Mesendoderm (in vitro differentiated cells): ENCODE measurements at regions not wholly inside any gene's neighbourhood (a gene's known extent, or its start where the extent isn't known, plus 50 kb on each side); places are given as distances from the start of the nearest gene placed in this dataset. TPM values are rescaled to one million over a fixed set of nuclear protein-coding genes. Genes with fewer than 3 reads are reported as not detected.
A peak's percentile ranks its signal among the peaks of the same experiment; 100 is the strongest.

Experiments used
- DNase-seq: peaks from one replicate; pipeline ENCODE4 v3.0.0; 2013
- H2AK5ac ChIP-seq: 2 replicates; pipeline ENCODE4 v1.6.1; 2013; ENCODE audit warnings: low read length, inconsistent platforms
- H2BK120ac ChIP-seq: 2 replicates; pipeline ENCODE4 v1.6.1; 2013; ENCODE audit warnings: low read depth, mild to moderate bottlenecking, low read length, moderate library complexity, mixed read lengths
- H2BK15ac ChIP-seq: replicated peaks from 2 replicates; pipeline ENCODE4 v1.6.1; 2013; ENCODE audit warnings: low read depth, mild to moderate bottlenecking, moderate library complexity
- H2BK5ac ChIP-seq: 2 replicates; pipeline ENCODE4 v1.6.1; 2013; ENCODE audit warnings: low read length, inconsistent platforms
- H3K18ac ChIP-seq: 2 replicates; pipeline ENCODE4 v1.6.1; 2013; ENCODE audit warnings: mild to moderate bottlenecking, low read length, mixed read lengths
- H3K23ac ChIP-seq: one replicate; pipeline ENCODE4 v1.6.1; 2013; ENCODE audit warnings: low read length
- H3K27ac ChIP-seq: 2 replicates; pipeline ENCODE4 v1.5.1; 2013; ENCODE audit warnings: low read depth, mild to moderate bottlenecking, inconsistent platforms, low read length, moderate library complexity
- H3K27me3 ChIP-seq: 2 replicates; pipeline ENCODE4 v1.6.1; 2013; ENCODE audit warnings: low read length, control low read depth, mild to moderate bottlenecking, inconsistent platforms; ENCODE audit not compliant: insufficient read depth, poor library complexity
- H3K36me3 ChIP-seq: 2 replicates; pipeline ENCODE4 v1.6.1; 2013; ENCODE audit warnings: low read length, inconsistent platforms; ENCODE audit not compliant: control insufficient read depth, insufficient read depth
- H3K4ac ChIP-seq: one replicate; pipeline ENCODE4 v1.6.1; 2013; ENCODE audit warnings: low read depth, mild to moderate bottlenecking, low read length, moderate library complexity
- H3K4me1 ChIP-seq: 2 replicates; pipeline ENCODE4 v1.6.1; 2013; ENCODE audit warnings: low read depth, low read length, inconsistent platforms; ENCODE audit not compliant: control insufficient read depth
- H3K4me2 ChIP-seq: 2 replicates; pipeline ENCODE4 v1.6.1; 2013; ENCODE audit warnings: low read length
- H3K4me3 ChIP-seq: 2 replicates; pipeline ENCODE4 v1.5.1; 2013; ENCODE audit warnings: mild to moderate bottlenecking, low read length
- H3K56ac ChIP-seq: one replicate; pipeline ENCODE4 v1.6.1; 2013; ENCODE audit warnings: low read length
- H3K79me1 ChIP-seq: 2 replicates; pipeline ENCODE4 v1.6.1; 2013; ENCODE audit warnings: low read length, inconsistent platforms
- H3K79me2 ChIP-seq: 2 replicates; pipeline ENCODE4 v1.6.1; 2013; ENCODE audit warnings: mild to moderate bottlenecking, low read length; ENCODE audit not compliant: control insufficient read depth, insufficient read depth
- H3K9ac ChIP-seq: 2 replicates; pipeline ENCODE4 v1.6.1; 2013; ENCODE audit warnings: low read length, inconsistent platforms
- H4K5ac ChIP-seq: one replicate; pipeline ENCODE4 v1.6.1; 2013; ENCODE audit warnings: low read length
- H4K8ac ChIP-seq: one replicate; pipeline ENCODE4 v1.6.1; 2013; ENCODE audit warnings: low read depth, mild to moderate bottlenecking, control low read depth, low read length, moderate library complexity
- WGBS: extraction: QIAGEN DNeasy Blood & Tissue Kit; methylation state at CpG from one replicate; pipeline ENCODE4 v1.1.7; 2013; ENCODE audit warnings: low lambda C conversion rate, missing lambda C conversion rate; ENCODE audit not compliant: insufficient coverage; ENCODE audit errors: extremely low coverage; 5-methylcytosine and 5-hydroxymethylcytosine counted together
- small RNA-seq: library from polyadenylated mRNA; stranded (forward); fragments of <200 nt; extraction: miRNeasy Mini kit (QIAGEN cat#:217004); gene quantifications from one replicate; pipeline ENCODE3, GENCODE V24; 2013; ENCODE audit not compliant: insufficient read depth

GRCh38 chr6:12656906-12657305 is 59.7 kb upstream of the PHACTR1 start:
- Histone ChIP-seq H3K9ac (no peak overlapping the region), H3K4ac (no peak overlapping the region), H3K23ac (no peak overlapping the region), H3K79me2 (no peaks in the 10 kb centered on the region), H3K4me3 (no peak overlapping the region), H3K56ac (peak overlapping the region; percentile 46), H3K79me1 (no peaks in the 10 kb centered on the region), H2BK120ac (no peak overlapping the region), H3K27ac (no peak overlapping the region), H2AK5ac (no peak overlapping the region), H2BK5ac (no peak overlapping the region), H3K36me3 (no peaks in the 10 kb centered on the region), H4K5ac (no peak overlapping the region), H4K8ac (no peak overlapping the region), H2BK15ac (no peak overlapping the region), H3K18ac (no peak overlapping the region), H3K4me1 (no peaks in the 10 kb centered on the region), H3K27me3 (no peaks in the 10 kb centered on the region), H3K4me2 (no peak overlapping the region)
- no CpG with 5 or more reads among the region's 3 CpGs for WGBS
- DNase-seq, result peak; percentile 36

DNA sequence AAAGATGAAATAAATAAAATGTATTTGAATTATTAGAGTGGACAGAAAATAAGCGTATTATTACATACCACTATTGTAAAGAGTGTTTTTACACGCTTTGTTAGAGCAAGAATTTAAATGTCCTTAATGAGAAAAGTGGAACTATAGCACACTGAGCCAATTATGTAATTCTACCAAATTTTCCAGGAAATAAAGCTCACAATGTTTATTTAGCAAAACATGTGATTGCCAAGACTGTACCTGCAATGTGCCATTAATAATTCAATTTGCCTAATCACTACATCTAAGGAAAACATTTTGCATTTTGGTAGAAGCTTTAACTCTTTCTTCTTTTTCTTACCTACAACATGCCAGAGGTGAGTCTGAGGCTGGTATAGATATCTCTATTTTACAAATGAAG is 58.7 kb upstream of the PHACTR1 start:
- WGBS, result no CpG with 5 or more reads among the region's 2 CpGs

DNA sequence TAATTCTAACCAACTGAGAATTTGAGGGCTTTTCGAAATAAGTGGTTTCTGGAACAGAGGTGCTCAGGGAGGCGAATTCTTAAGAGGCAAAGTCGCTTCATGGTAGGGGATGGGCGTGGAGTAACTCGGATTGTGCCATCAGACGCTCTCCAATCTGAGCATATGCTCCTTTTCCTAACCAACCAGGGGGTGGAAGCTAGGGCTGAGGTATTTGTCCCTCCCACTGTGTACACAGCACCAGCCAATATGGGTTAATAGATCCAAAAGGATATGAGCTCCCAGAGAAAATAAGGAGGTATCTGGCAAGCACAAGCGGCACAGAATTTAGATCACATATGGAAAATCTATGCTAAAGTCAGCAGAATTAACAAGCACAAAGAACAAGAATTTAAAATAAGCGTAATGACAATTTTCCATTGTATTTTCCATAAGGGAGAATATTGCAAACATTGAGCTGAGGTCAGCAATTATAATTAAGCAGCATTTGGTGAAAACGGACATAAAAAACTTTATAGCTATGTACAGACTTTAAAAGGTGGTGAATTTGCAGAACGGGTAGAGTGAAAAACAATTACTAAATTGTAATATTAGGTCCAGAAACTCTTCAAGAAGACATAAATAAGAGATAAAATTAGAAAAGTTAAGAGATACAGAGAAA is 55.0 kb upstream of the PHACTR1 start:
- H2BK5ac ChIP-seq, result no peak overlapping the region
- no peak overlapping the region for H3K4me3 ChIP-seq
- no peak overlapping the region for H3K4me2 ChIP-seq
- no peak overlapping the region for H3K56ac ChIP-seq
- H2BK15ac ChIP-seq, result no peak overlapping the region
- no peak overlapping the region for H3K27ac ChIP-seq
- H3K4me1 ChIP-seq, result no peaks in the 10 kb centered on the region
- no peak for DNase-seq
- H3K9ac ChIP-seq, result no peak overlapping the region
- no peak overlapping the region for H3K4ac ChIP-seq
- no peaks in the 10 kb centered on the region for H3K36me3 ChIP-seq
- no peak overlapping the region for H3K23ac ChIP-seq
- H4K8ac ChIP-seq, result no peak overlapping the region
- H3K79me2 ChIP-seq, result no peaks in the 10 kb centered on the region
- no peaks in the 10 kb centered on the region for H3K27me3 ChIP-seq
- no peak overlapping the region for H4K5ac ChIP-seq
- no peak overlapping the region for H2AK5ac ChIP-seq
- WGBS, result no CpG with 5 or more reads among the region's 10 CpGs
- H2BK120ac ChIP-seq, result no peak overlapping the region
- H3K18ac ChIP-seq, result no peak overlapping the region
- no peaks in the 10 kb centered on the region for H3K79me1 ChIP-seq

More for the DNA sequence above, 58.7 kb upstream of the PHACTR1 start:
- Histone ChIP-seq H3K27ac (no peak overlapping the region), H3K18ac (no peak overlapping the region), H3K9ac (no peak overlapping the region), H2BK15ac (no peak overlapping the region), H3K27me3 (no peaks in the 10 kb centered on the region), H3K79me1 (no peaks in the 10 kb centered on the region), H2BK120ac (no peak overlapping the region), H3K23ac (no peak overlapping the region), H4K8ac (no peak overlapping the region), H3K79me2 (no peaks in the 10 kb centered on the region), H4K5ac (no peak overlapping the region), H3K36me3 (no peaks in the 10 kb centered on the region), H3K56ac (no peak overlapping the region), H2BK5ac (no peak overlapping the region), H3K4me1 (no peaks in the 10 kb centered on the region), H3K4ac (no peak overlapping the region), H2AK5ac (no peak overlapping the region), H3K4me3 (no peak overlapping the region), H3K4me2 (no peak overlapping the region)
- DNase-seq, result no peak

Small RNAs in the stretch of these regions (small RNA-seq; reads per million reads assigned to genes)
- not detected for gene RN7SKP293
